ENCODE measurements at regions not wholly inside any gene's neighbourhood (a gene's known extent, or its start where the extent isn't known, plus 50 kb on each side); places are given as distances from the start of the nearest gene placed in this dataset.
"Not testable (repeated sequence)": the region's sequence is repeated elsewhere in the genome, so short reads cannot be mapped to it uniquely, and the experiment has no call there.

DNA sequence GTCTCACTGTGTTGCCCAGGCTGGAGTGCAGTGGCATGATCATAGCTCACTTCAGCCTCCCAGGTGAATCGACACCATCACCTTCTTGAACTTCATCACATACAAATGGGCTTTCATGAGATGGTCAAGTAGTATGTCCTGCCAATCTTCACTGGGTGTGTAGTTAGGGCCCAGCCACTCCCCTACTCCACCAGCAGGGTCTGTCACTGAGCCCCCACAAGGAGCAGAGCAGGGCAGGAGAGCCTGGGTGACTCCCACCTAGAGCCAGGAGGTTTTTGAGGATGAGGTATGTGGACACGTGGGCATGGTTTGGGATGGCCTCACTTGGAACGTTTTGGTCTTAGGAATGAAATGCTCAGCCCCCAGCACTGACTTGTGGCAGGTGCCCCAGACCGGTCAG lies 4037.7 kb upstream of the TPTE start:
- not testable (repeated sequence) for H3K27me3 ChIP-seq (ENCODE audit: control insufficient read depth, insufficient read depth, low read length); H4K20me1 ChIP-seq (ENCODE audit: control insufficient read depth, extremely low read depth, insufficient read depth, low read length); H3K27ac ChIP-seq (ENCODE audit: insufficient read depth, low read length); H3K4me2 ChIP-seq (ENCODE audit: extremely low read depth, insufficient read depth, low read length); DNase-seq (ENCODE audit: low read depth in 2 of 2); H3K36me3 ChIP-seq (ENCODE audit: control insufficient read depth, insufficient read depth, low read length); H3K9ac ChIP-seq (ENCODE audit: insufficient read depth, low read length); H2AFZ ChIP-seq (ENCODE audit: low read length); H3K9me3 ChIP-seq (ENCODE audit: control insufficient read depth, insufficient read depth, low read depth, low read length); H3K4me3 ChIP-seq (replicated peaks in 1 of 4; ENCODE audit: control extremely low read depth in 1 of 4, insufficient read depth in 1 of 4, low read depth in 3 of 4, low read length in 4 of 4); H3K79me2 ChIP-seq (ENCODE audit: control insufficient read depth, insufficient read depth, low read length); H3K4me1 ChIP-seq (ENCODE audit: control insufficient read depth, extremely low read depth, insufficient read depth, low read length)

DNA sequence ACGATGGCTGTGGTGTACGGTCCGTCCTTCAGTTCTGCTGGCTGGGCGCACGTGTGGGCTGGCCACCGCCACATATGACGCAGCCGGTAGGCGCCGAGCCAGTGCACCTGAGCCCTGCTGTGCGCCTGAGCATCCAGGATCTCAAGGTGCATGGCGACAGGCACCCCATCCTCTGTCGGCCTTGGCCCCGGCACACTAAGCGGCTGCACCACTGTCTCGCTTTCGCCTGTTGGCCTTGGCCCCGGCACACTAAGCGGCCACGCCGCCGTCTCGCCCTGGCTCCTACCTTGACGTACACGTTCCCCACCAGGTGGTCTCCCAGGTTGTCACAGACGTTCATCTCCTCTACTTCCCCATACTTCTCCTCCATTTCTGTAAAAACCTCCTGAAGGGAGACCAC lies 4034.6 kb upstream of the TPTE start:
- not testable (repeated sequence) for H3K27me3 ChIP-seq (ENCODE audit: control insufficient read depth, insufficient read depth, low read length); H3K36me3 ChIP-seq (ENCODE audit: control insufficient read depth, insufficient read depth, low read length); H3K27ac ChIP-seq (ENCODE audit: insufficient read depth, low read length); H3K4me2 ChIP-seq (ENCODE audit: extremely low read depth, insufficient read depth, low read length); H4K20me1 ChIP-seq (ENCODE audit: control insufficient read depth, extremely low read depth, insufficient read depth, low read length); DNase-seq (ENCODE audit: low read depth in 2 of 2); H3K4me3 ChIP-seq (replicated peaks in 1 of 4; ENCODE audit: control extremely low read depth in 1 of 4, insufficient read depth in 1 of 4, low read depth in 3 of 4, low read length in 4 of 4); H3K9me3 ChIP-seq (ENCODE audit: control insufficient read depth, insufficient read depth, low read depth, low read length); H3K9ac ChIP-seq (ENCODE audit: insufficient read depth, low read length); H3K4me1 ChIP-seq (ENCODE audit: control insufficient read depth, extremely low read depth, insufficient read depth, low read length); H2AFZ ChIP-seq (ENCODE audit: low read length); H3K79me2 ChIP-seq (ENCODE audit: control insufficient read depth, insufficient read depth, low read length)

DNA sequence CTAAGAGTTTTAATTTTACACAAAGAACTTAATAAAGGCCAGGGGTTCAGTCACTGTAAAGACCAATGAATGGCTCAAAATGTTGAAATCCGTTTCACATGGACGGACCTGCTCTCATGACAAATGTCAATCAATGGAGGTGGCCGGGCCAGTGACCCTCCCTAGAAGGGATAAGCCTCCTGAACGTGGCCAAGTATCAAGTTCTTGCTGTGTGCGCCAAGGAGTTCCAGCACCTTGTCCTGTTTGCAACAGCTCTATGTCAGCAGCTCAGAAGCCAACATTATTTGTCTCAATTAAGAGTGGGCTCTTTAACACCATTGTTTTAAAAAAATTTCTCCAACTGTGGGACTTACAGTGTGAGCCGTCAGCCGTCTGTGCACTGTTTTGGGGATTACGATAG lies 4028.7 kb upstream of the TPTE start:
- H3K27me3 ChIP-seq (ENCODE audit: control insufficient read depth, insufficient read depth, low read length); H3K36me3 ChIP-seq (ENCODE audit: control insufficient read depth, insufficient read depth, low read length); H4K20me1 ChIP-seq (ENCODE audit: control insufficient read depth, extremely low read depth, insufficient read depth, low read length); H3K27ac ChIP-seq (ENCODE audit: insufficient read depth, low read length); H3K9ac ChIP-seq (ENCODE audit: insufficient read depth, low read length); H3K4me3 ChIP-seq (replicated peaks in 1 of 4; ENCODE audit: control extremely low read depth in 1 of 4, insufficient read depth in 1 of 4, low read depth in 3 of 4, low read length in 4 of 4); H2AFZ ChIP-seq (ENCODE audit: low read length); H3K4me2 ChIP-seq (ENCODE audit: extremely low read depth, insufficient read depth, low read length); H3K79me2 ChIP-seq (ENCODE audit: control insufficient read depth, insufficient read depth, low read length); H3K4me1 ChIP-seq (ENCODE audit: control insufficient read depth, extremely low read depth, insufficient read depth, low read length); H3K9me3 ChIP-seq (ENCODE audit: control insufficient read depth, insufficient read depth, low read depth, low read length); DNase-seq (ENCODE audit: low read depth in 2 of 2): not testable (repeated sequence)

DNA sequence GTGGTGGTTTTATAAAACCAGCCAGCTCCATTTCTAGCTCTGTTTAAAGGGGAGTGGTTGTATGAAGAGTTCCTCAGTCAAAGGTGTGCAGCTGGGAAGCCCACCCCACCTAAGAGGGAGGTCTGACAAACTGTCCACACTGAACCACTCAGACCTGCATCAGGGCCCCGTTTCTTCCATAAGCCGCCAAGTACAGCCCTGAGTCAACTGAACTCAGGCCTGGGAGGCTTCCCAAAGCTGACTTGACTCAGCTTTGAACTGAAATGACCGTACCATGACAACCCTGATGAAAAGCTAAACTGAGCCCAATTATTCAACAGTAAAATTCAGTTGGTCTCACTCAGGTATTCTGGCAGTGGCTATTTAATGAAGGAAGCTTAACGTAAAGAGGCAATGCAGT lies 4027.4 kb upstream of the TPTE start:
- H3K27ac ChIP-seq (ENCODE audit: insufficient read depth, low read length); H3K79me2 ChIP-seq (ENCODE audit: control insufficient read depth, insufficient read depth, low read length); DNase-seq (ENCODE audit: low read depth in 2 of 2); H3K9ac ChIP-seq (ENCODE audit: insufficient read depth, low read length); H3K36me3 ChIP-seq (ENCODE audit: control insufficient read depth, insufficient read depth, low read length); H3K4me3 ChIP-seq (replicated peaks in 1 of 4; ENCODE audit: control extremely low read depth in 1 of 4, insufficient read depth in 1 of 4, low read depth in 3 of 4, low read length in 4 of 4); H2AFZ ChIP-seq (ENCODE audit: low read length); H3K4me2 ChIP-seq (ENCODE audit: extremely low read depth, insufficient read depth, low read length); H4K20me1 ChIP-seq (ENCODE audit: control insufficient read depth, extremely low read depth, insufficient read depth, low read length); H3K9me3 ChIP-seq (ENCODE audit: control insufficient read depth, insufficient read depth, low read depth, low read length); H3K4me1 ChIP-seq (ENCODE audit: control insufficient read depth, extremely low read depth, insufficient read depth, low read length); H3K27me3 ChIP-seq (ENCODE audit: control insufficient read depth, insufficient read depth, low read length): not testable (repeated sequence)

DNA sequence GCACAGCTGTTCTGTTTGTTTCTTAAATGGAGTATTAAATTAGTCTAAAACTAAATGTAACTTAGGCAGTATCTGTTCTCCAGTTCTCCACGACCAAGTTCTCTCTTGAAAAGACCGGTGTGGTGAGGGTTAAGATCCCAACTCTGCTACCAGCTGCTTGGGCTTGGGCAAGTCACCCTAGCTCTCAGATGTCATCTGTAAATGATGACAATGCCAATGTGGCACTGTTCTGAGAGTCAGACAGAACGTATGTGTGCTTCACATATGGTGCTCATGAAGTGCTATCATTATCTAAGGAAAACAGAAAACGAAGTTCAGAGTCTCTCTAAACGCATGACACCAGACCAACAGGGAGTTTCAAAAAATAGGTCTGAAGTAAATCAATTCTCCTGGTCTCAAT lies 4025.0 kb upstream of the TPTE start:
- H3K27me3 ChIP-seq (ENCODE audit: control insufficient read depth, insufficient read depth, low read length): not testable (repeated sequence)

DNA sequence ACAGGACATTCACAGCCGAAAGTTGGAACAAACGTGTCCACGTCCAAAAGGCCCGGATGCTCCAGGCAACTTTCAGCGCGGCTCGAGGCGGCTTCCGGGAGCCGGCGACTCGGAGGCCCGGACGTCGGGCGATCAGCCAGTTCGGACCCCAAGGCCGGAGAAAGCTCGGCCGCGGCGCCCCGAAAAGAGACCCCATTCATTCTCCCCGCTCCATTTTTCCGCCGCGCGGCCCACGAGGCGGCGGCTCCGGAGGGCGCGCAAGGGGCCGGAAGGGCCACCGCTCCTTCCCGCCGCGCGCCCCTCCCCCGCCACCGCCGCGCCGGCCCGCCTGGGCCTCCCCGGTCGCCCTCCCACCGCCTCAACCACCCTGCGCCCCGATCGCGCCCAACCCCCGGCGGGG lies 4022.7 kb upstream of the TPTE start:
- not testable (repeated sequence) for H3K79me2 ChIP-seq (ENCODE audit: control insufficient read depth, insufficient read depth, low read length); H4K20me1 ChIP-seq (ENCODE audit: control insufficient read depth, extremely low read depth, insufficient read depth, low read length); H3K4me2 ChIP-seq (ENCODE audit: extremely low read depth, insufficient read depth, low read length); H2AFZ ChIP-seq (ENCODE audit: low read length); H3K9me3 ChIP-seq (ENCODE audit: control insufficient read depth, insufficient read depth, low read depth, low read length); H3K4me1 ChIP-seq (ENCODE audit: control insufficient read depth, extremely low read depth, insufficient read depth, low read length); H3K36me3 ChIP-seq (ENCODE audit: control insufficient read depth, insufficient read depth, low read length); H3K27ac ChIP-seq (ENCODE audit: insufficient read depth, low read length); H3K27me3 ChIP-seq (ENCODE audit: control insufficient read depth, insufficient read depth, low read length)
- Histone ChIP-seq H3K4me3 (replicated peaks in 1 of 4; ENCODE audit: control extremely low read depth in 1 of 4, insufficient read depth in 1 of 4, low read depth in 3 of 4, low read length in 4 of 4) (peak overlapping the region in 3 of 4 experiments; percentile 17 to 49 (median 29)), H3K9ac (ENCODE audit: insufficient read depth, low read length) (peak overlapping the region; percentile 50)
- DNase-seq (ENCODE audit: low read depth in 2 of 2): peak in 1 of 2 donors; percentile 0

More for the DNA sequence above, 4025.0 kb upstream of the TPTE start:
- H2AFZ ChIP-seq (ENCODE audit: low read length); H3K9ac ChIP-seq (ENCODE audit: insufficient read depth, low read length); H3K4me3 ChIP-seq (replicated peaks in 1 of 4; ENCODE audit: control extremely low read depth in 1 of 4, insufficient read depth in 1 of 4, low read depth in 3 of 4, low read length in 4 of 4); H3K4me2 ChIP-seq (ENCODE audit: extremely low read depth, insufficient read depth, low read length); H4K20me1 ChIP-seq (ENCODE audit: control insufficient read depth, extremely low read depth, insufficient read depth, low read length); H3K79me2 ChIP-seq (ENCODE audit: control insufficient read depth, insufficient read depth, low read length); H3K4me1 ChIP-seq (ENCODE audit: control insufficient read depth, extremely low read depth, insufficient read depth, low read length); DNase-seq (ENCODE audit: low read depth in 2 of 2); H3K9me3 ChIP-seq (ENCODE audit: control insufficient read depth, insufficient read depth, low read depth, low read length); H3K36me3 ChIP-seq (ENCODE audit: control insufficient read depth, insufficient read depth, low read length); H3K27ac ChIP-seq (ENCODE audit: insufficient read depth, low read length): not testable (repeated sequence)

DNA sequence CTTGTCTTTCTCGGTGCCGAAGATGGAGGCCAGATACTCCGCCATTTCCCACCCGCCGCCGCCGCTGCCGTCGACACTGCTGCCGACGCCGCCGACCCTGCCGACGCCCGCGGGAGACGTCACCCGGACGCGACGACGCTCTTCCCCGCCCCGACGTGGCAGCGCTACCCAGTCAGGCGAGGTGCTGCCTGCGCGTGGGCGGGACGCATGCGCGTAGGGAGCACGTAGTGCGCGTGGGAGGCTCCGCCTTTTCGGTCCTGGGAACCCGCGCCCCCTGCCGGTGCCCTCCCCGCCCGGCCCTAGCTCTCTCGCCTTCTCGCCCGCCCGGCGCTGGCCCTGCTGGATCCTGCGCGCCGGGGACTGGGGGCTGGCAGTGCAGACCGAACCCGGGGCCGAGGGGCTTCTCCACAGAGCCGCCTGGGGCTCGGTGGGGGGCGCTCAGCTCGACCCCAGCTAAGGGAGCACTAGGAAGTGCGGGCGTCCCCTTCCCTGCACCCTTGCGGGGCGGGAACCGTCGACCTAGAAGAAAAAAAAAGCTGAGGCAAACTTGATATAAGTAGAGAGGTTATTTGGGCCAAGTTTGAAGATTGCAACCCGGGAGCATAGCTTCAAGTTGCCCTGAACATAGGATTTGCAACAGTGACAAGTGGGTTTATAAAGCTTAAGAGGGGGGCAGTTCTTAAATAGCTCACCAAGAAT lies 4022.1 kb upstream of the TPTE start:
- DNase-seq (ENCODE audit: low read depth in 2 of 2); H3K36me3 ChIP-seq (ENCODE audit: control insufficient read depth, insufficient read depth, low read length); H3K4me2 ChIP-seq (ENCODE audit: extremely low read depth, insufficient read depth, low read length); H3K27ac ChIP-seq (ENCODE audit: insufficient read depth, low read length); H3K9ac ChIP-seq (ENCODE audit: insufficient read depth, low read length); H3K27me3 ChIP-seq (ENCODE audit: control insufficient read depth, insufficient read depth, low read length); H3K4me1 ChIP-seq (ENCODE audit: control insufficient read depth, extremely low read depth, insufficient read depth, low read length); H2AFZ ChIP-seq (ENCODE audit: low read length); H3K79me2 ChIP-seq (ENCODE audit: control insufficient read depth, insufficient read depth, low read length); H3K9me3 ChIP-seq (ENCODE audit: control insufficient read depth, insufficient read depth, low read depth, low read length); H3K4me3 ChIP-seq (replicated peaks in 1 of 4; ENCODE audit: control extremely low read depth in 1 of 4, insufficient read depth in 1 of 4, low read depth in 3 of 4, low read length in 4 of 4); H4K20me1 ChIP-seq (ENCODE audit: control insufficient read depth, extremely low read depth, insufficient read depth, low read length): not testable (repeated sequence)
